ENCODE measurements at regions not wholly inside any gene's neighbourhood (a gene's known extent, or its start where the extent isn't known, plus 50 kb on each side); places are given as distances from the start of the nearest gene placed in this dataset.
"Not testable (repeated sequence)": the region's sequence is repeated elsewhere in the genome, so short reads cannot be mapped to it uniquely, and the experiment has no call there.

DNA sequence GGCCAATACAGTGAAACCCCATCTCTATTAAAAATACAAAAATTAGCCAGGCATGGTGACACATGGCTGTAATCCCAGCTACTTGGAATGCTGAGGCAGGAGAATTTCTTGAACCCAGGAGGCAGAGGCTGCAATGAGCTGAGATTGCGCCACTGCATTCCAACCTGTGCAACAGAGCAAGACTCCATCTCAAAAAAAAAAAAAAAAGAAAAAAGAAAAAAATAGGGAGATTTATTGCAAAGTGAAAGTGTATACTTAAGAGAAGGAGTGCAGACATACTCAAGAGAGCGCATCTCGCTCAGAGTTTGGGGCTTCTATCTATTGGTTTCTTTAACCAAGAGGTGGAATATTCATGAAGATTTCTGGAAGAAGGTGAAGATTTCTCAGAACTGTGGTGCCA is 708.4 kb downstream of the XPNPEP1 start:
- H3K9me3 ChIP-seq (ENCODE audit: control insufficient read depth in 5 of 5, low read length in 5 of 5); H3K36me3 ChIP-seq (ENCODE audit: control insufficient read depth in 5 of 5, insufficient read depth in 5 of 5, low read length in 5 of 5): not testable (repeated sequence)

DNA sequence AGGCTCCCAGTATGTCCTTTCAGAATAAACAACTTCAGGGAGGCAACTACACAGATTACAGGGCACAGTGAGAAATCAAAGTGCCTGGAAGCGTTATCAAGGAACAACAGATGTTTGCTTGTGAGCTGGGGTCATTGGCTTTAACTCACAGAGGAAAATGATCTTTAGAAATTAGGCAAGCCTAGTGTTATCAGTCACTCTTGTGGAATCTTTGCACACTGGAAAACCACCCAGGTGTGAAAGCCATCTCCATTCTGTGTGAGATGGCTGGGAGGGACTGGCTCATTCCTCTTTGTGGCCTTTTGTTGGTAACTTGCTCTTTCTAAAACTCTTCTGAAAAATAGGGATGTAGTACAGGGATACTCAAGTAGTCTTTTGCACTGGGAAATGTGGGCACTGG is 716.0 kb downstream of the XPNPEP1 start:
- Histone ChIP-seq H3K36me3 (ENCODE audit: control insufficient read depth in 5 of 5, insufficient read depth in 5 of 5, low read length in 5 of 5) (no peaks in the 10 kb centered on the region), H3K9ac (ENCODE audit: low read length in 5 of 5) (no peak overlapping the region), H3K27ac (ENCODE audit: low read depth, low read length) (no peak overlapping the region), H3K4me1 (ENCODE audit: control insufficient read depth in 5 of 5, insufficient read depth in 5 of 5, low read length in 5 of 5) (no peaks in the 10 kb centered on the region), H3K27me3 (ENCODE audit: control insufficient read depth in 5 of 5, insufficient read depth in 4 of 5, low read length in 5 of 5) (no peaks in the 10 kb centered on the region), H3K4me3 (ENCODE audit: low read depth in 1 of 5, low read length in 5 of 5) (no peak overlapping the region), H3K9me3 (ENCODE audit: control insufficient read depth in 5 of 5, low read length in 5 of 5) (no peaks in the 10 kb centered on the region)

More for the DNA sequence above, 708.4 kb downstream of the XPNPEP1 start:
- H3K4me1 ChIP-seq (ENCODE audit: control insufficient read depth in 5 of 5, insufficient read depth in 5 of 5, low read length in 5 of 5); H3K9ac ChIP-seq (ENCODE audit: low read length in 5 of 5); H3K27me3 ChIP-seq (ENCODE audit: control insufficient read depth in 5 of 5, insufficient read depth in 4 of 5, low read length in 5 of 5); H3K27ac ChIP-seq (ENCODE audit: low read depth, low read length); H3K4me3 ChIP-seq (ENCODE audit: low read depth in 1 of 5, low read length in 5 of 5): not testable (repeated sequence)

- Histone ChIP-seq H3K27me3 (ENCODE audit: control insufficient read depth in 5 of 5, insufficient read depth in 4 of 5, low read length in 5 of 5) (no peaks in the 10 kb centered on the region), H3K36me3 (ENCODE audit: control insufficient read depth in 5 of 5, insufficient read depth in 5 of 5, low read length in 5 of 5) (no peaks in the 10 kb centered on the region), H3K9me3 (ENCODE audit: control insufficient read depth in 5 of 5, low read length in 5 of 5) (no peaks in the 10 kb centered on the region), H3K27ac (ENCODE audit: low read depth, low read length) (no peak overlapping the region), H3K9ac (ENCODE audit: low read length in 5 of 5) (no peak overlapping the region), H3K4me3 (ENCODE audit: low read depth in 1 of 5, low read length in 5 of 5) (no peak overlapping the region), H3K4me1 (ENCODE audit: control insufficient read depth in 5 of 5, insufficient read depth in 5 of 5, low read length in 5 of 5) (no peaks in the 10 kb centered on the region)
Observed at GRCh38 chr10:109205929-109206585, 717.3 kb downstream of the XPNPEP1 start.

DNA sequence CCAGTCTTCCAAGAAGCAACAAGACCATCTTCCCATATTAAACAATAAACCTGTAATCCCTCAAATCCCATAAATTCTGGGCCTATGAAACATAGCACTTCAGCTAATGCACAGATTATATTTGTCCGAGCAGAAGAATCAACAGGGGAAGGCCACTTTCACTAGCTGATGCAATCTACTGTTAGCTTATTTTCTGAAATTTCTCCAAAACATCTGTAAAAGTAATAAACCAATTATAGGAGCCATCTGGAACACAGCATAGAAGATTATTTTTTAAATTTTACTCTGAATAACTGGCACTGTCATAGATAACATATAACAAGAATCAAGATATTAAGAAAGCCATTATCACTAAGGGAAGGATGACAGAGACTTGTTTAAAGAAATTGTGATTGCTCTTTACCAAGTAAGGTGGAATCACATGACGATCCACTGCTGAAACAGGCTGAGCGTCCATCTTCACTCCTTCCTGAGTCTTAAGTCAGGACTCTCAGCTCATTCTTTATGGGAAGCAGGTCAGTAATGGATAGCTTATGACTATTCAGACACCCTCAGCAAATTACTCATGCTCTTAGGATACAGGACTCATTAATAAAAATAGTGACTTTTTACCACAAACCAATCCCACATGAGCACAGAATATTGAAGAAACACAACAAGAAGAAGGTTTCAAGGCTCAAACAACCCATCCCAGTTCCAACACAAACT is 719.5 kb downstream of the XPNPEP1 start:
- no peak overlapping the region for H3K4me3 ChIP-seq (ENCODE audit: low read depth in 1 of 5, low read length in 5 of 5)
- no peak overlapping the region for H3K27ac ChIP-seq (ENCODE audit: low read depth, low read length)
- H3K36me3 ChIP-seq (ENCODE audit: control insufficient read depth in 5 of 5, insufficient read depth in 5 of 5, low read length in 5 of 5), result no peaks in the 10 kb centered on the region
- H3K4me1 ChIP-seq (ENCODE audit: control insufficient read depth in 5 of 5, insufficient read depth in 5 of 5, low read length in 5 of 5), result no peaks in the 10 kb centered on the region
- no peaks in the 10 kb centered on the region for H3K27me3 ChIP-seq (ENCODE audit: control insufficient read depth in 5 of 5, insufficient read depth in 4 of 5, low read length in 5 of 5)
- H3K9ac ChIP-seq (ENCODE audit: low read length in 5 of 5), result no peak overlapping the region
- no peaks in the 10 kb centered on the region for H3K9me3 ChIP-seq (ENCODE audit: control insufficient read depth in 5 of 5, low read length in 5 of 5)

DNA sequence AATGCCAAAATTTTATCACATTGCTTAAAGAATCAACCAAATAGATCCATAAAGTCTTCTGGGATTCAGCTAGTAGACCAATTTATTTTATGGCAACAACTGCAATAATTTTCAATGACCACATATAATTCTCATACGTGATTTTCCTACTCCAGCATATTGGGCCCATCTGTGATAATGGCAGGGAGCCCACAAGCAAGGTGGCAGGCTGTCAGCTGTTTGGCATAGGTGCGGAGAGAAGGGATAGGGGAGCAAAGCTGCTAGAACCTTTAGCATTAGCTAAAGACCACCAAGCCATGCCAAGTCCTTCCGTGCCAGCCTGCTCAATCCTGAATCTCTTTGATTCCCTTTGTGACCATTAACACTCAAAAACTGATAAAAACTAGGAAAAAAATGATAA is 721.2 kb downstream of the XPNPEP1 start:
- no peaks in the 10 kb centered on the region for H3K36me3 ChIP-seq (ENCODE audit: control insufficient read depth in 5 of 5, insufficient read depth in 5 of 5, low read length in 5 of 5)
- H3K27me3 ChIP-seq (ENCODE audit: control insufficient read depth in 5 of 5, insufficient read depth in 4 of 5, low read length in 5 of 5), result no peaks in the 10 kb centered on the region
- no peak overlapping the region for H3K27ac ChIP-seq (ENCODE audit: low read depth, low read length)
- H3K4me3 ChIP-seq (ENCODE audit: low read depth in 1 of 5, low read length in 5 of 5), result no peak overlapping the region
- H3K9me3 ChIP-seq (ENCODE audit: control insufficient read depth in 5 of 5, low read length in 5 of 5), result no peaks in the 10 kb centered on the region
- no peak overlapping the region for H3K9ac ChIP-seq (ENCODE audit: low read length in 5 of 5)
- no peaks in the 10 kb centered on the region for H3K4me1 ChIP-seq (ENCODE audit: control insufficient read depth in 5 of 5, insufficient read depth in 5 of 5, low read length in 5 of 5)

DNA sequence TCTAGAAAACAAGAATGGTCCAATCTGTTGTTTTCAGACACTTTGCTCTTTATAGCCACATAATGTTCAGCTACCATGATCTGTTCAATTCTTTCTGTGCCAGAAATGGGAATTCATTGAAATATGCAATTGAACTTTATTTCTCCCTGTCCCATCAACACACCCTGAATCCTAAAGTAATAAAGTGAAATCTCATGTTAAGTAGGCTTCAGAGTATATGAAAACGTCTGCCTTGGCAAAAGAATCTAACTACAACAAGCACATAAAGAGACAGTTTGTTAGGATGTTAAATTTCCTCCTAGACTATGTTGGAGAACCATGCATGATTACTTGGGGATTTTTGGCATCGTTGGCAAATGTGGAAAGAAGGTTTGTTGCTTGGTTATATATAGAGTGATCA is 722.7 kb downstream of the XPNPEP1 start:
- Histone ChIP-seq H3K9me3 (ENCODE audit: control insufficient read depth in 5 of 5, low read length in 5 of 5) (no peaks in the 10 kb centered on the region), H3K36me3 (ENCODE audit: control insufficient read depth in 5 of 5, insufficient read depth in 5 of 5, low read length in 5 of 5) (no peaks in the 10 kb centered on the region)

GRCh38 chr10:109191823-109192222 is 731.5 kb downstream of the XPNPEP1 start:
- Histone ChIP-seq H3K36me3 (ENCODE audit: control insufficient read depth in 5 of 5, insufficient read depth in 5 of 5, low read length in 5 of 5) (no peaks in the 10 kb centered on the region), H3K27me3 (ENCODE audit: control insufficient read depth in 5 of 5, insufficient read depth in 4 of 5, low read length in 5 of 5) (no peaks in the 10 kb centered on the region), H3K4me1 (ENCODE audit: control insufficient read depth in 5 of 5, insufficient read depth in 5 of 5, low read length in 5 of 5) (no peaks in the 10 kb centered on the region), H3K9me3 (ENCODE audit: control insufficient read depth in 5 of 5, low read length in 5 of 5) (peaks cover 0 to 20% (median 19%) of the 10 kb centered on the region in 5 donors), H3K27ac (ENCODE audit: low read depth, low read length) (no peak overlapping the region), H3K9ac (ENCODE audit: low read length in 5 of 5) (no peak overlapping the region), H3K4me3 (ENCODE audit: low read depth in 1 of 5, low read length in 5 of 5) (no peak overlapping the region)

More for the DNA sequence above, 722.7 kb downstream of the XPNPEP1 start:
- H3K27me3 ChIP-seq (ENCODE audit: control insufficient read depth in 5 of 5, insufficient read depth in 4 of 5, low read length in 5 of 5), result no peaks in the 10 kb centered on the region
- H3K4me1 ChIP-seq (ENCODE audit: control insufficient read depth in 5 of 5, insufficient read depth in 5 of 5, low read length in 5 of 5), result no peaks in the 10 kb centered on the region
- no peak overlapping the region for H3K27ac ChIP-seq (ENCODE audit: low read depth, low read length)
- H3K9ac ChIP-seq (ENCODE audit: low read length in 5 of 5), result no peak overlapping the region
- H3K4me3 ChIP-seq (ENCODE audit: low read depth in 1 of 5, low read length in 5 of 5), result no peak overlapping the region

DNA sequence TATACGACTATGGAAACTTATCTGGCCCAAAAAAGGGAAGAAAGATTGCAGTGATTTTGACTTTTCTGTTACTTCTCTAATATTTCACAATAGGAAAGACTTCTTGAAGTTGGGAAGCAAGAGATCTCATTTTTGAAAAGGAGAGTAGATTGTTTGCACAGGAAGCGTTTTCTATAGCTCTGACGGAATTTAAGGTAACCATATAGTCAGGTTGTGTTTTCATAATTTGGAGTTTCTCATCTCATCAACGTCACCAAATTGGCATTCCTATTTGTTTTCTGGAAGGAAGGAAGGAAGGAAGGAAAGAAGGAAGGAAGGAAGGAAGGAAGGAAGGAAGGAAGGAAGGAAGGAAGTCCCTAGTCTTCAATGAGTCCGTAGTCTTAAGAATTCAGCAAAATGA is 732.0 kb downstream of the XPNPEP1 start:
- Histone ChIP-seq H3K4me1 (ENCODE audit: control insufficient read depth in 5 of 5, insufficient read depth in 5 of 5, low read length in 5 of 5) (no peaks in the 10 kb centered on the region), H3K9ac (ENCODE audit: low read length in 5 of 5) (no peak overlapping the region), H3K9me3 (ENCODE audit: control insufficient read depth in 5 of 5, low read length in 5 of 5) (peaks cover 0 to 25% (median 22%) of the 10 kb centered on the region in 5 donors), H3K27ac (ENCODE audit: low read depth, low read length) (no peak overlapping the region), H3K27me3 (ENCODE audit: control insufficient read depth in 5 of 5, insufficient read depth in 4 of 5, low read length in 5 of 5) (no peaks in the 10 kb centered on the region), H3K36me3 (ENCODE audit: control insufficient read depth in 5 of 5, insufficient read depth in 5 of 5, low read length in 5 of 5) (no peaks in the 10 kb centered on the region), H3K4me3 (ENCODE audit: low read depth in 1 of 5, low read length in 5 of 5) (no peak overlapping the region)

DNA sequence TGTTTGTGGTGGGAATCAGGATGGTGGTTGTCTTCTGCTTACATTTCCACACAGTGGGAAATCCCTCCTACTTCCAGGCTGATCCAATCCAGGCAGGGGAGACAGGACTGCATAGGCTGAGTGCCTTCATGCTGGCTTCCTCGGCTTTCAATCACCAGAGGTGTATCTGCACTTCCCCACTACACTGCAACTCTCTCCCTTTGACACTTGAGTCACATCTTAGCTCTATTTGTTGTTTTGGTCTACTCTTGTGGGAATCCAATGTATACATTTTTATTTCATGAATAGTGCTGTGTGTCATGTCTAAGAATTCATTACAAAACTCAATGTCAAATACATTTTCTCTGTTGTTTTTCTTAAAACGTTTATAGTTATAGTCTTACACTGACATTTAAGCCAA is 735.6 kb downstream of the XPNPEP1 start:
- no peak overlapping the region for H3K4me3 ChIP-seq (ENCODE audit: low read depth in 1 of 5, low read length in 5 of 5)
- no peaks in the 10 kb centered on the region for H3K27me3 ChIP-seq (ENCODE audit: control insufficient read depth in 5 of 5, insufficient read depth in 4 of 5, low read length in 5 of 5)
- H3K4me1 ChIP-seq (ENCODE audit: control insufficient read depth in 5 of 5, insufficient read depth in 5 of 5, low read length in 5 of 5), result no peaks in the 10 kb centered on the region
- H3K9ac ChIP-seq (ENCODE audit: low read length in 5 of 5), result no peak overlapping the region
- H3K9me3 ChIP-seq (ENCODE audit: control insufficient read depth in 5 of 5, low read length in 5 of 5), result peaks cover 0 to 38% (median 23%) of the 10 kb centered on the region in 5 donors
- no peak overlapping the region for H3K27ac ChIP-seq (ENCODE audit: low read depth, low read length)
- no peaks in the 10 kb centered on the region for H3K36me3 ChIP-seq (ENCODE audit: control insufficient read depth in 5 of 5, insufficient read depth in 5 of 5, low read length in 5 of 5)

GRCh38 chr10:109183366-109183765 is 739.9 kb downstream of the XPNPEP1 start:
- Histone ChIP-seq H3K4me1 (ENCODE audit: control insufficient read depth in 5 of 5, insufficient read depth in 5 of 5, low read length in 5 of 5) (peaks cover 0 to 5% (median 0%) of the 10 kb centered on the region in 5 donors), H3K36me3 (ENCODE audit: control insufficient read depth in 5 of 5, insufficient read depth in 5 of 5, low read length in 5 of 5) (no peaks in the 10 kb centered on the region), H3K4me3 (ENCODE audit: low read depth in 1 of 5, low read length in 5 of 5) (no peak overlapping the region), H3K9ac (ENCODE audit: low read length in 5 of 5) (no peak overlapping the region), H3K27me3 (ENCODE audit: control insufficient read depth in 5 of 5, insufficient read depth in 4 of 5, low read length in 5 of 5) (no peaks in the 10 kb centered on the region), H3K9me3 (ENCODE audit: control insufficient read depth in 5 of 5, low read length in 5 of 5) (peaks cover 0 to 27% (median 16%) of the 10 kb centered on the region in 5 donors), H3K27ac (ENCODE audit: low read depth, low read length) (no peak overlapping the region)
